ENCODE measurements at regions not wholly inside any gene's neighbourhood (a gene's known extent, or its start where the extent isn't known, plus 50 kb on each side); places are given as distances from the start of the nearest gene placed in this dataset.
"Not testable (repeated sequence)": the region's sequence is repeated elsewhere in the genome, so short reads cannot be mapped to it uniquely, and the experiment has no call there.

GRCh38 chrX:88828011-88828410, 81.0 kb downstream of the CPXCR1 start:
- peak; percentile 49 for DNase-seq

GRCh38 chrX:88830111-88830510, 83.1 kb downstream of the CPXCR1 start:
- no peak for DNase-seq

GRCh38 chrX:88837721-88838120, 90.7 kb downstream of the CPXCR1 start:
- peak; percentile 89 for DNase-seq

- no peak for DNase-seq
Observed at GRCh38 chrX:88838392-88838791, 91.4 kb downstream of the CPXCR1 start.

GRCh38 chrX:88843841-88844240, 96.8 kb downstream of the CPXCR1 start:
- peak; percentile 6 for DNase-seq

GRCh38 chrX:88853925-88854324, 106.9 kb downstream of the CPXCR1 start:
- no peak for DNase-seq

GRCh38 chrX:88863726-88864125, 116.7 kb downstream of the CPXCR1 start:
- no peak for DNase-seq

GRCh38 chrX:88865634-88866033, 118.6 kb downstream of the CPXCR1 start:
- no peak for DNase-seq

GRCh38 chrX:88881536-88881935, 134.5 kb downstream of the CPXCR1 start:
- DNase-seq = no peak

GRCh38 chrX:88883200-88883599, 136.2 kb downstream of the CPXCR1 start:
- DNase-seq = no peak

- no peak for DNase-seq
Observed at GRCh38 chrX:88886908-88887307, 139.9 kb downstream of the CPXCR1 start.

- DNase-seq = peak; percentile 9
Observed at GRCh38 chrX:88903989-88904718, 157.1 kb downstream of the CPXCR1 start.

- no peak for DNase-seq
Observed at GRCh38 chrX:88908056-88908455, 161.0 kb downstream of the CPXCR1 start.

- DNase-seq = no peak
Observed at GRCh38 chrX:88937616-88938015, 190.6 kb downstream of the CPXCR1 start.

GRCh38 chrX:88940904-88941303, 193.9 kb downstream of the CPXCR1 start:
- peak; percentile 91 for DNase-seq

GRCh38 chrX:88944661-88945060, 197.6 kb downstream of the CPXCR1 start:
- no peak for DNase-seq

GRCh38 chrX:88956059-88956458, 209.0 kb downstream of the CPXCR1 start:
- not testable (repeated sequence) for DNase-seq

GRCh38 chrX:88977835-88978234, 230.8 kb downstream of the CPXCR1 start:
- no peak for DNase-seq

GRCh38 chrX:88982183-88982582, 235.2 kb downstream of the CPXCR1 start:
- DNase-seq = no peak

GRCh38 chrX:88982933-88983332, 235.9 kb downstream of the CPXCR1 start:
- DNase-seq = no peak

- no peak for DNase-seq
Observed at GRCh38 chrX:88988796-88989195, 241.8 kb downstream of the CPXCR1 start.

GRCh38 chrX:88990882-88991582, 244.0 kb downstream of the CPXCR1 start:
- no peak for DNase-seq

GRCh38 chrX:88991583-88992132, 244.6 kb downstream of the CPXCR1 start:
- no peak for DNase-seq

- DNase-seq = no peak
Observed at GRCh38 chrX:89021964-89022363, 274.9 kb downstream of the CPXCR1 start.
